Keratinocyte (primary cell): ENCODE measurements at regions not wholly inside any gene's neighbourhood (a gene's known extent, or its start where the extent isn't known, plus 50 kb on each side); places are given as distances from the start of the nearest gene placed in this dataset.

Experiments
- DNase-seq: peaks from one replicate; pipeline ENCODE4 v3.0.0-alpha.2; 2011; ENCODE audit warnings: low read depth, missing footprints, low spot score
- FAIRE-seq: peaks from 2 replicates; lab custom pipeline; 2011; peaks lifted over from hg19 to GRCh38; lab: Jason Lieb, UNC
- H2AFZ ChIP-seq: 2 replicates; pipeline ENCODE4 v1.6.0; 2012; ENCODE audit warnings: low read length, control low read depth, inconsistent platforms; ENCODE audit not compliant: control insufficient read depth
- H3K27ac ChIP-seq: 2 replicates; pipeline ENCODE4 v1.5.1; 2011; ENCODE audit warnings: low read length; ENCODE audit not compliant: control insufficient read depth, insufficient read depth
- H3K27me3 ChIP-seq: 3 replicates; pipeline ENCODE4 v1.6.0; 2011; ENCODE audit warnings: low read length; ENCODE audit not compliant: control insufficient read depth, insufficient read depth; ENCODE audit errors: extremely low read depth
- H3K36me3 ChIP-seq, 2 experiments: 2 replicates in 1 of 2; 3 replicates in 1 of 2; pipeline ENCODE4 v1.5.1; 2011; ENCODE audit warnings: low read length in 2 of 2, mild to moderate bottlenecking in 1 of 2; ENCODE audit not compliant: control insufficient read depth in 2 of 2, insufficient read depth in 2 of 2; ENCODE audit errors: extremely low read depth in 1 of 2
- H3K4me1 ChIP-seq: 3 replicates; pipeline ENCODE4 v1.5.1; 2011; ENCODE audit warnings: low read length; ENCODE audit not compliant: control insufficient read depth, insufficient read depth; ENCODE audit errors: extremely low read depth
- H3K4me2 ChIP-seq: 3 replicates; pipeline ENCODE4 v1.6.0; 2011; ENCODE audit warnings: low read depth, low read length; ENCODE audit not compliant: control insufficient read depth, insufficient read depth; ENCODE audit errors: extremely low read depth
- H3K4me3 ChIP-seq, 3 experiments: fragments of 200-600 bp in 1 of 3; sonication (generic) in 1 of 3; 2 replicates in 2 of 3; 3 replicates in 1 of 3; pipeline ENCODE4 v1.5.1; 2011 to 2016; ENCODE audit warnings: low read length in 3 of 3, mild to moderate bottlenecking in 3 of 3, control low read depth in 2 of 3, inconsistent platforms in 1 of 3, low read depth in 1 of 3, mixed read lengths in 1 of 3, mixed run types in 1 of 3, moderate library complexity in 1 of 3; ENCODE audit not compliant: control insufficient read depth in 2 of 3, insufficient read depth in 2 of 3; ENCODE audit errors: extremely low read depth in 1 of 3
- H3K79me2 ChIP-seq: 2 replicates; pipeline ENCODE4 v1.6.0; 2012; ENCODE audit warnings: low read length; ENCODE audit not compliant: control insufficient read depth, insufficient read depth
- H3K9ac ChIP-seq: 3 replicates; pipeline ENCODE4 v1.6.0; 2011; ENCODE audit warnings: low read length; ENCODE audit not compliant: control insufficient read depth, insufficient read depth; ENCODE audit errors: extremely low read depth
- H3K9me1 ChIP-seq: 3 replicates; pipeline ENCODE4 v1.6.0; 2011; ENCODE audit warnings: low read length; ENCODE audit not compliant: control insufficient read depth, insufficient read depth; ENCODE audit errors: extremely low read depth
- H3K9me3 ChIP-seq: 2 replicates; pipeline ENCODE4 v1.5.1; 2012; ENCODE audit warnings: low read depth, low read length; ENCODE audit not compliant: control insufficient read depth
- H4K20me1 ChIP-seq: 3 replicates; pipeline ENCODE4 v1.6.0; 2011; ENCODE audit warnings: low read length; ENCODE audit not compliant: control insufficient read depth, insufficient read depth; ENCODE audit errors: extremely low read depth
- CTCF ChIP-seq, 3 experiments: IDR thresholded peaks in 1 of 3; conservative IDR thresholded peaks in 1 of 3; optimal IDR thresholded peaks in 1 of 3; 2 replicates in 2 of 3; 3 replicates in 1 of 3; pipeline versions ENCODE3 to v1.5.1; 2011; ENCODE audit warnings: low read length in 3 of 3, mild to moderate bottlenecking in 3 of 3, moderate library complexity in 2 of 3, control low read depth in 1 of 3, inconsistent platforms in 1 of 3; ENCODE audit not compliant: insufficient read depth in 2 of 3; ENCODE audit errors: extremely low read depth in 1 of 3
- EZH2 ChIP-seq: IDR thresholded peaks from one replicate; pipeline ENCODE4 v1.6.1; 2012; ENCODE audit warnings: inconsistent platforms, mild to moderate bottlenecking, low read length, moderate library complexity
- dilution Hi-C: fragments of 300-500 bp; cut with MboI; formaldehyde crosslinking; loops from one replicate; pipeline ENCODE4 v1.7.0; 2020; ENCODE audit warnings: low sequenced_read_pairs; ENCODE audit not compliant: extremely low pct_ligation_motif_present

- no peak overlapping the region for H3K4me2 ChIP-seq
- H3K9ac ChIP-seq: no peak overlapping the region
- no peaks in the 10 kb centered on the region for H3K9me1 ChIP-seq
- no peaks in the 10 kb centered on the region for H3K9me3 ChIP-seq
- DNase-seq: no peak
- H3K27me3 ChIP-seq: no peaks in the 10 kb centered on the region
- no peak for TF ChIP-seq EZH2
- no peaks in the 10 kb centered on the region for H4K20me1 ChIP-seq
- H3K4me1 ChIP-seq: no peaks in the 10 kb centered on the region
- dilution Hi-C loops: no loop called here
- no peaks in the 10 kb centered on the region for H3K36me3 ChIP-seq
- FAIRE-seq: no peak
- no peak overlapping the region for H2AFZ ChIP-seq
- H3K79me2 ChIP-seq: no peaks in the 10 kb centered on the region
- no peak overlapping the region for H3K27ac ChIP-seq
- H3K4me3 ChIP-seq: no peak overlapping the region
Measured at GRCh38 chr16:29318037-29318436, 88.5 kb downstream of the NPIPB11 start.

DNA sequence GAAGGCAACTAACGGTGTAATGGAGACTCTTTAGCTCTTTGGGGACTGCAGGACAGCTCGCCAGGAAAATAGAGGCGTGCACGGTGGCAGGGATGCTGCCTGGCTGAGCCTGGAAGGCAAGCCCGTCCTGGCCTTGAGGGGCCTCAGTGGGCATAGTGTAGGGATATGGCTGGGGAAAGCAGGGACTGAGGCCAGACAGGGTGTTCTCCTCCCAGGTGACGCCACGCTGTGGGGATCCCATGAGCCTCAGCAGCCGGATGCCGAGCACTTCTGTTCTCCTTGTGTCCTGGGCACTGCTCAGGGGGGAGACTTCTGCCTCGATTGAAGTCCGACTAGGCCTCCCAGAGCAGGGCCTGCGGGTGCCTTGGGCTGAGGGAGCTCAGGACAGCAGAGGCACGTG is 89.2 kb downstream of the NPIPB11 start:
- Histone ChIP-seq H3K9ac (no peak overlapping the region), H3K9me3 (no peaks in the 10 kb centered on the region), H2AFZ (no peak overlapping the region), H3K4me2 (no peak overlapping the region), H3K4me1 (no peaks in the 10 kb centered on the region), H3K27ac (no peak overlapping the region), H4K20me1 (no peaks in the 10 kb centered on the region), H3K27me3 (no peaks in the 10 kb centered on the region), H3K79me2 (no peaks in the 10 kb centered on the region), H3K4me3 (no peak overlapping the region), H3K36me3 (no peaks in the 10 kb centered on the region), H3K9me1 (no peaks in the 10 kb centered on the region)
- dilution Hi-C loops: no loop called here
- no peak for FAIRE-seq
- DNase-seq: no peak
- no peak for TF ChIP-seq CTCF (optimal IDR thresholded peaks at IDR 0.05 in 1 of 3, IDR thresholded peaks at IDR 0.05 in 1 of 3, conservative IDR thresholded peaks at IDR 0.05 in 1 of 3; ENCODE audit: extremely low read depth in 1 of 3, insufficient read depth in 2 of 3, low read length in 3 of 3)
- TF ChIP-seq EZH2: no peak

GRCh38 chr16:29316761-29317183 is 89.7 kb downstream of the NPIPB11 start:
- no peaks in the 10 kb centered on the region for H3K9me3 ChIP-seq
- no peak for DNase-seq
- H2AFZ ChIP-seq: no peak overlapping the region
- H3K4me2 ChIP-seq: no peak overlapping the region
- H3K27ac ChIP-seq: no peak overlapping the region
- H3K36me3 ChIP-seq: no peaks in the 10 kb centered on the region
- no peak for TF ChIP-seq EZH2
- no peak for TF ChIP-seq CTCF (optimal IDR thresholded peaks at IDR 0.05 in 1 of 3, IDR thresholded peaks at IDR 0.05 in 1 of 3, conservative IDR thresholded peaks at IDR 0.05 in 1 of 3; ENCODE audit: extremely low read depth in 1 of 3, insufficient read depth in 2 of 3, low read length in 3 of 3)
- H3K4me1 ChIP-seq: no peaks in the 10 kb centered on the region
- no peaks in the 10 kb centered on the region for H3K79me2 ChIP-seq
- H4K20me1 ChIP-seq: no peaks in the 10 kb centered on the region
- no peaks in the 10 kb centered on the region for H3K27me3 ChIP-seq
- dilution Hi-C loops: no loop called here
- H3K4me3 ChIP-seq: no peak overlapping the region
- H3K9me1 ChIP-seq: no peaks in the 10 kb centered on the region
- H3K9ac ChIP-seq: no peak overlapping the region
- no peak for FAIRE-seq
